AG09309 (cell line): ENCODE measurements at regions not wholly inside any gene's neighbourhood (a gene's known extent, or its start where the extent isn't known, plus 50 kb on each side); places are given as distances from the start of the nearest gene placed in this dataset.

Source experiments
- DNase-seq: peaks from one replicate; pipeline ENCODE4 v3.0.0-alpha.2; 2010; ENCODE audit warnings: low read depth
- H3K4me3 ChIP-seq: 2 replicates; pipeline ENCODE4 v1.5.1; 2011; ENCODE audit warnings: mild to moderate bottlenecking, low read depth, low read length, moderate library complexity; ENCODE audit not compliant: control insufficient read depth
- TF ChIP-seq, protein P1 (sequence below): IDR thresholded peaks from 2 replicates; pipeline ENCODE4 v1.5.1; 2011; ENCODE audit warnings: mild to moderate bottlenecking, low read depth, low read length, inconsistent platforms; ENCODE audit not compliant: insufficient read depth, control insufficient read depth; ENCODE audit errors: missing control alignments

DNA sequence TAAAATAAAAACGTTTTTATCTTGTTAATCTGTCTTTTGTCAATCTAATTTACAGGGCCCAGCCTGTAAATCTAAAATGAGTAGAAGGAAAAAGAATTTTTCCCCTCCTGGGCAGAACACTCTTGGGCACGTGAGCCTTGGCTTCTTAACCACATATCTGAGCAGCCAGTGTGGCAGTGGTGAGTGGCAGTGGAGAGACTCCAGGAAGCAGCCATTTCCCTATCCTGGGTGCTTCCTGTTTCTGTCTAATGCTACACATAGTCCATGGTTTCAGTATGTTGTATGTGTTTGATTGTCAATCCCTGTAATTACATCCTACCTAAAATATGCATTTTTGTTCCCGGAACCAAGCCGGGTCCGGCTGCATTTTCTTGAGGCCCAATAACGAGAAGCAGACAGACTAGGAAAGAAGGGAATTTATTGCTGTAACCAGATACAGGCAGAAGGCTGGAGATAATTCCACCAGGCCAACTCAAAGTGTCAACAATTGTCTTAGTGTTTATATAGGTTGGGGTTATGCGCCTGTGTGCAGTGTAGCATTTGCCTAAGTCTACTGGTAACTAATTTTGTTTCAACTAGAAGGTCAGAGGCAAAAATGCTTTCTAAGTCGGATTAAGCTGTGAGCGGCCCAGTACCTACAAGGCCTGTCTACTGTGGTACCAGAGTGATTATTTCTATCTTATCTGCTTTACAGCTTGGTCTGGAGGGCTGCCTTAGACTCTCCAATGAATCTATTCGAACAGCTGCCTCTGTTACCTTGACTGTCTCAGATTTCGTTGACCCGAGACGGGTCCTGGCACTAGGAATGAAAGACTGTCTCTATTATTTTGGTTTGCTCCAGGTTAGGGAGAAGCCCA lies 82.4 kb upstream of the RESF1 start:
- no peak overlapping the region for H3K4me3 ChIP-seq
- TF ChIP-seq, protein P1, sequence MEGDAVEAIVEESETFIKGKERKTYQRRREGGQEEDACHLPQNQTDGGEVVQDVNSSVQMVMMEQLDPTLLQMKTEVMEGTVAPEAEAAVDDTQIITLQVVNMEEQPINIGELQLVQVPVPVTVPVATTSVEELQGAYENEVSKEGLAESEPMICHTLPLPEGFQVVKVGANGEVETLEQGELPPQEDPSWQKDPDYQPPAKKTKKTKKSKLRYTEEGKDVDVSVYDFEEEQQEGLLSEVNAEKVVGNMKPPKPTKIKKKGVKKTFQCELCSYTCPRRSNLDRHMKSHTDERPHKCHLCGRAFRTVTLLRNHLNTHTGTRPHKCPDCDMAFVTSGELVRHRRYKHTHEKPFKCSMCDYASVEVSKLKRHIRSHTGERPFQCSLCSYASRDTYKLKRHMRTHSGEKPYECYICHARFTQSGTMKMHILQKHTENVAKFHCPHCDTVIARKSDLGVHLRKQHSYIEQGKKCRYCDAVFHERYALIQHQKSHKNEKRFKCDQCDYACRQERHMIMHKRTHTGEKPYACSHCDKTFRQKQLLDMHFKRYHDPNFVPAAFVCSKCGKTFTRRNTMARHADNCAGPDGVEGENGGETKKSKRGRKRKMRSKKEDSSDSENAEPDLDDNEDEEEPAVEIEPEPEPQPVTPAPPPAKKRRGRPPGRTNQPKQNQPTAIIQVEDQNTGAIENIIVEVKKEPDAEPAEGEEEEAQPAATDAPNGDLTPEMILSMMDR = no peak
- no peak for DNase-seq

DNA sequence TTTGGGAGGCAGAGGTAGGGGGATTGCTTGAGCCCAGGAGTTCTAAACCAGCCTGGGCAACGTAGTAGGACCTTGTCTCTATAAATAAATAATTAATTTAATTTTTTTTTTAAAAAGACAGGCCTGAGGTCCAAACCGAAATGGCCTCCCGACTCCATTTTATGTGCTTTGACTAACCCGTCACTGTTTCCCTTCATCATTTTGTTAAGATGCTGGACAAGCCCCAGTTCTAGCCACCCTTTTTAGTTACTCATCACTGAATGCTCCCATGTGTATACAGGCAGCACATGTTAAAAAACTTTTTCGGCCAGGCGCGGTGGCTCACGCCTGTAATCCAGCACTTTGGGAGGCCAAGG lies 83.6 kb upstream of the RESF1 start:
- DNase-seq = no peak
- no peak overlapping the region for H3K4me3 ChIP-seq

DNA sequence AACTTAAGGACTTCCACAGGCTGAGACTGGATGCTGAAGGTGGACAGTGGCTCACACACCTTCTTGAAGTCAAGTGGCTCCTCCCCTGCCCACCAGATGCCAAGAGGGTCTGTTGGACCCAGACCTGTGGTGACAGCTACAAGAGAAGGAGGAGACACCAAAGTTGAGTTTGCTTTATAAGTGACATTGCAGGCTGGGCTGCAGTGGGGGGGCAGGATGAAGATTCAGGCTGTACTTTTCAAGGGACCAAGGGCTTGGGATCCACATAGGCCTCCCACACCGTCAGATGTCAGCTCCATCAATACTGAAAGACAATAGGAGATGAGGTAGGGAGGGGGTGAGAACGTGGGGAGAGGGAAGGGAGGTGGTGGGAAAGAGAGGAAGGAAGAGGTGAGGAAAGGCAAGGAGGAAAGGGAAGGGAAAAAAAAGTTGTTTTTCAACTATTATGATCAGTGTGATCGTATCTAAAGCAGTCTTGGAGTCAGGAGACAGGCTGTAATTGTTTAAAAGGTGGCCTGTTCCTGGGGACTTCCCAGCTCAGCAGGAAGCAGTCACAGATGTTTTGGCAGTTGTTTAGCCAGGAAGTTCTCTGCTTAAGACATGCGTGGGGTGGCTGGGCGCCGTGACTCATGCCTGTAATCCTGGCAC lies 84.1 kb upstream of the RESF1 start:
- no peak overlapping the region for H3K4me3 ChIP-seq
- TF ChIP-seq, protein P1 = no peak
- peak; percentile 16 for DNase-seq

More for the DNA sequence above, 83.6 kb upstream of the RESF1 start:
- TF ChIP-seq, protein P1 = no peak

DNA sequence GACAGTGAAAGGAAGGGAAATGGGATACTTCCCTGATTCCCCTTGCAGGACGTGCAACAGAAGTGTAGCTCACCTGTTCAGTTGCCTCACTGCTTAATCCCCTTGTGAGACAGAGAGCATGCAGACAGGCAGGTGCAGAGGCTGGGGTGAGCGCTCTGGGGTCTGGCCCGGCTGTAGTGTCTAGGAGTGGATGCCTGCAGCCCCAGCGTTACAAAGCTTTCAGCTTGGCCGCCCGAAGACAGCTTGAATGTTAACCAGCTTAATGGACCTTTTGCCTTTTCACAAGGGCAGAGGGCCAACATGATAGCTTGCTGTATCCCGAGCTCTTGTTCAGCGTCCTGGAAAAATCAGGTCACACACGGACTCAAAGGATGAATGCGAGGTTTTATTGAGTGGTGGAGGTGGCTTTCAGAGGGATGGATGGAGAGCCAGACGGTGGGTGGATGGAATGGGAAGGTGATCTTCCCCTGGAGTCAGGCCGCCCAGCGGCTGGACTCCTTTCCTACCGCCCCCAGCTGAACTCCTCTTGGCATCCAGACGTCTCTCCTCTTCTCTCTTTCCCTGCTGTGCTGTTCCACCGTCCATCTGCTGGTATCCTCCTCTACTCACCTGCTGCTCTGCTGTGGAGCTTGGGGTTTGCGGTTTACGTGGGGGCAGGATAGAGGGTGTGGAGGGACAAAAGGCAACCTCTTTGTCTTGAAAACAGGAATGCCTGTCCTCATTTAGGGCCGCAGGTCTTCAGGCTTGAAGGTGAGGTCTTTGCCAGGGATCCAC lies 86.2 kb upstream of the RESF1 start:
- H3K4me3 ChIP-seq = no peak overlapping the region
- TF ChIP-seq, protein P1 = no peak
- no peak for DNase-seq

DNA sequence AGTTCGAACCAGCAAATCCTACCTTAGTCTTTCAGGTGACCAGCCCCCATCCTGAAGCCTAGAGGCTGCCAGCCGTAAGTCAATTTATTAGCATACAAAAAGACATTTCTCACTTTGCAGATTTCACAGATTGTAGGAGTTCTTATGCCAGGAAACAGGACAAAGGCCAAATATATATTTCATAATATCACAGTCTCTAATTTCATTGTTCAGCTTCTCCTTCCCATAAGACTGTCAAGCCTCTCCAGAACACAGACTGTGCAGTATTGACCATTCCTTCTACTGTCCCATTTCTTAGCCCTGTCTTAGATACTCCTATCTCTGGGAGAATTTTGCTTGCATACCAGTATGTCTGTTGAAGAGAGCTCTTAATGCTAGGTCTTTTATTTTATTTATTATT lies 89.2 kb upstream of the RESF1 start:
- DNase-seq = no peak
- no peak overlapping the region for H3K4me3 ChIP-seq
- TF ChIP-seq, protein P1 = no peak

DNA sequence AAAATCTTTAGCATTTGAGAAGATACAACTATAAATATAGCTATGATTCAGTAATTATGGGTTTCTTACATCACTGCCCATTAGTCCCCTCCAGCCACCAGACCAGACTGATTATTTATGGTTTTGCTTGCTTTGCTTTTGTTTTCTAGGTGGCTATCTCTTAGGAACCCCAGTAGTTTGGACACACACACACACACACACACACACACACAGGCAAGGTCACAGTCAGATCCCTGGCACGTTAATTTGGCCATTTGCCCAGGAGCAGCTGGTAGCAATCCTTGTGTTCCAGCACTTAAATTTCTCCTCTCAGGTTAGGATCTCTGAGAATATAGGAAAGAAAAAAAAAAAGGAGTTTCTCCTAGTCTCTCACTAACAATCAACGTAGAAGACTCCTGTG lies 90.2 kb upstream of the RESF1 start:
- no peak overlapping the region for H3K4me3 ChIP-seq
- no peak for DNase-seq
- TF ChIP-seq, protein P1 = no peak
